IMR-90 (cell line): ENCODE measurements at regions not wholly inside any gene's neighbourhood (a gene's known extent, or its start where the extent isn't known, plus 50 kb on each side); places are given as distances from the start of the nearest gene placed in this dataset.

Experiments used
- ATAC-seq: fragments of 200-7000 bp; cut with Tn5 transposase; 2 replicates; pipeline ENCODE4 v1.9.1; 2020; ENCODE audit warnings: low read depth, mild to moderate bottlenecking, moderate library complexity
- BruUV-seq: library from RNA; stranded (reverse); fragments of 400-500 nt; replicated peaks from 2 replicates; lab custom pipeline; 2021; lab: Mats Ljungman, UMichigan
- CTCF ChIA-PET: fragments of 300-600 bp; formaldehyde crosslinking; extraction: SDS; loops from one replicate; lab custom pipeline; 2021; ENCODE audit warnings: antibody characterized with exemption; lab: Yijun Ruan, JAX
- POLR2A ChIA-PET: fragments of 300-600 bp; sonication (Branson Sonifier 250); formaldehyde crosslinking; loops from one replicate; lab custom pipeline; 2022; ENCODE audit warnings: antibody characterized with exemption; ENCODE audit not compliant: unreplicated experiment; lab: Charles Lee
- DNase-seq: peaks from one replicate; pipeline ENCODE4 v3.0.0; 2013
- H2AFZ ChIP-seq: replicated peaks from 2 replicates; pipeline ENCODE3; 2013; ENCODE audit warnings: low read length, mild to moderate bottlenecking; ENCODE audit not compliant: poor library complexity
- H2AK5ac ChIP-seq: 2 replicates; pipeline ENCODE4 v1.6.1; 2013; ENCODE audit warnings: low read depth, low read length, inconsistent platforms
- H2AK9ac ChIP-seq: replicated peaks from 2 replicates; pipeline ENCODE3; 2013; ENCODE audit warnings: mild to moderate bottlenecking, low read depth, low read length, moderate library complexity; ENCODE audit not compliant: poor library complexity
- H2BK120ac ChIP-seq: 2 replicates; pipeline ENCODE4 v1.6.1; 2013; ENCODE audit warnings: low read depth, low read length, inconsistent platforms
- H2BK15ac ChIP-seq: 3 replicates; pipeline ENCODE4 v1.6.1; 2013; ENCODE audit warnings: low read depth, low read length, inconsistent platforms
- H2BK20ac ChIP-seq: 2 replicates; pipeline ENCODE4 v1.6.1; 2013; ENCODE audit warnings: low read depth, mild to moderate bottlenecking, inconsistent platforms, low read length, moderate library complexity
- H2BK5ac ChIP-seq: 2 replicates; pipeline ENCODE4 v1.6.1; 2013; ENCODE audit warnings: mild to moderate bottlenecking, low read depth, low read length, inconsistent platforms; ENCODE audit not compliant: poor library complexity, severe bottlenecking
- H3K14ac ChIP-seq: replicated peaks from 2 replicates; pipeline ENCODE4 v1.6.1; 2013; ENCODE audit warnings: low read depth, low read length, inconsistent platforms
- H3K18ac ChIP-seq: 2 replicates; pipeline ENCODE4 v1.6.1; 2013; ENCODE audit warnings: low read depth, low read length, control low read depth
- H3K23ac ChIP-seq: 2 replicates; pipeline ENCODE4 v1.6.1; 2013; ENCODE audit warnings: low read depth, low read length, inconsistent platforms
- H3K27ac ChIP-seq: 2 replicates; pipeline ENCODE4 v1.5.1; 2013; ENCODE audit warnings: mild to moderate bottlenecking, control low read depth, low read length; ENCODE audit not compliant: insufficient read depth
- H3K27me3 ChIP-seq: 2 replicates; pipeline ENCODE4 v1.6.1; 2013; ENCODE audit warnings: low read length; ENCODE audit not compliant: control insufficient read depth, insufficient read depth
- H3K36me3 ChIP-seq: 2 replicates; pipeline ENCODE4 v1.6.1; 2013; ENCODE audit warnings: low read length, mixed read lengths; ENCODE audit not compliant: control insufficient read depth, insufficient read depth
- H3K4ac ChIP-seq: 2 replicates; pipeline ENCODE4 v1.6.1; 2013; ENCODE audit warnings: low read depth, low read length, inconsistent platforms
- H3K4me1 ChIP-seq: 2 replicates; pipeline ENCODE4 v1.6.1; 2013; ENCODE audit warnings: low read length, mixed read lengths; ENCODE audit not compliant: control insufficient read depth, insufficient read depth
- H3K4me2 ChIP-seq: 2 replicates; pipeline ENCODE4 v1.6.1; 2013; ENCODE audit warnings: low read depth, mild to moderate bottlenecking, control low read depth, low read length, moderate library complexity
- H3K4me3 ChIP-seq: 2 replicates; pipeline ENCODE4 v1.5.1; 2013; ENCODE audit warnings: low read depth, mild to moderate bottlenecking, control low read depth, low read length, moderate library complexity; ENCODE audit not compliant: insufficient read depth
- H3K56ac ChIP-seq: 2 replicates; pipeline ENCODE4 v1.6.1; 2013; ENCODE audit warnings: low read length, inconsistent platforms; ENCODE audit not compliant: insufficient read depth; ENCODE audit errors: extremely low read depth
- H3K79me1 ChIP-seq, 2 experiments: 2 replicates each; pipeline ENCODE4 v1.6.1; 2013; ENCODE audit warnings: low read length in 2 of 2, inconsistent platforms in 1 of 2, low read depth in 1 of 2
- H3K9ac ChIP-seq: 2 replicates; pipeline ENCODE4 v1.6.1; 2013; ENCODE audit warnings: low read depth, low read length, control low read depth
- H3K9me1 ChIP-seq: 2 replicates; pipeline ENCODE4 v1.6.1; 2013; ENCODE audit warnings: low read length, inconsistent platforms; ENCODE audit not compliant: insufficient read depth
- H3K9me3 ChIP-seq: 2 replicates; pipeline ENCODE4 v1.6.1; 2013; ENCODE audit warnings: low read length; ENCODE audit not compliant: control insufficient read depth, insufficient read depth
- H4K20me1 ChIP-seq: 2 replicates; pipeline ENCODE4 v1.6.1; 2013; ENCODE audit warnings: low read length, inconsistent platforms; ENCODE audit not compliant: insufficient read depth
- H4K5ac ChIP-seq: 2 replicates; pipeline ENCODE4 v1.6.1; 2013; ENCODE audit warnings: mild to moderate bottlenecking, low read depth, low read length, control low read depth
- H4K8ac ChIP-seq, 2 experiments: 2 replicates each; pipeline ENCODE4 v1.6.1; 2013; ENCODE audit warnings: low read depth in 2 of 2, low read length in 2 of 2, control low read depth in 1 of 2, inconsistent platforms in 1 of 2
- H4K91ac ChIP-seq: 2 replicates; pipeline ENCODE4 v1.6.1; 2013; ENCODE audit warnings: low read depth, low read length, inconsistent platforms; ENCODE audit not compliant: insufficient read depth
- CEBPB ChIP-seq: IDR thresholded peaks from 2 replicates; pipeline ENCODE4 v1.6.1; 2012; ENCODE audit warnings: low read depth, low read length, improper control_type of control experiment
- CHD1 ChIP-seq: IDR thresholded peaks from 2 replicates; pipeline ENCODE4 v1.6.1; 2012; ENCODE audit warnings: low read depth, low read length, improper control_type of control experiment
- FOS ChIP-seq: fragments of 150-350 bp; IDR thresholded peaks from 2 replicates; pipeline ENCODE4 v1.6.1; 2016; ENCODE audit warnings: low read depth, low read length
- MAFK ChIP-seq: IDR thresholded peaks from 2 replicates; pipeline ENCODE4 v1.6.1; 2012; ENCODE audit warnings: low read depth, low read length, improper control_type of control experiment
- MAZ ChIP-seq: IDR thresholded peaks from 2 replicates; pipeline ENCODE4 v1.6.1; 2012; ENCODE audit warnings: low read depth, mild to moderate bottlenecking, low read length, improper control_type of control experiment, moderate library complexity, borderline replicate concordance
- MXI1 ChIP-seq: IDR thresholded peaks from 2 replicates; pipeline ENCODE4 v1.6.1; 2012; ENCODE audit warnings: low read depth, mild to moderate bottlenecking, low read length, moderate library complexity, borderline replicate concordance
- NFE2L2 ChIP-seq: fragments of 150-350 bp; IDR thresholded peaks from 2 replicates; pipeline ENCODE4 v1.6.1; 2016; ENCODE audit warnings: low read depth, mild to moderate bottlenecking, low read length
- POLR2A ChIP-seq: IDR thresholded peaks from 2 replicates; pipeline ENCODE4 v1.6.1; 2012; ENCODE audit warnings: mild to moderate bottlenecking, low read depth, low read length
- RAD21 ChIP-seq: IDR thresholded peaks from 2 replicates; pipeline ENCODE4 v1.6.1; 2012; ENCODE audit warnings: low read length, improper control_type of control experiment
- RCOR1 ChIP-seq: IDR thresholded peaks from 2 replicates; pipeline ENCODE4 v1.6.1; 2012; ENCODE audit warnings: mild to moderate bottlenecking, low read length, improper control_type of control experiment; ENCODE audit not compliant: insufficient replicate concordance
- RFX5 ChIP-seq: IDR thresholded peaks from 2 replicates; pipeline ENCODE4 v1.8.0; 2012; ENCODE audit warnings: low read depth, mild to moderate bottlenecking, low read length, moderate library complexity
- SMC3 ChIP-seq: fragments of 150-350 bp; IDR thresholded peaks from 2 replicates; pipeline ENCODE4 v1.6.1; 2016; ENCODE audit warnings: low read depth, mild to moderate bottlenecking, antibody characterized with exemption, low read length, moderate library complexity
- WGBS, 2 experiments: methylation state at CpG; one replicate each; pipeline versions ENCODE4 v1.1.5 to v1.1.7; 2013; ENCODE audit warnings: missing lambda C conversion rate in 2 of 2; ENCODE audit not compliant: insufficient read length in 1 of 2; ENCODE audit errors: extremely low coverage in 2 of 2; 5-methylcytosine and 5-hydroxymethylcytosine counted together
- dilution Hi-C: fragments of 300-500 bp; cut with HindIII; formaldehyde crosslinking; loops from one replicate; pipeline ENCODE4 v1.14.3; 2018; ENCODE audit warnings: low sequenced_read_pairs; ENCODE audit not compliant: unreplicated experiment
- in situ Hi-C: fragments of 300-500 bp; cut with MboI; formaldehyde crosslinking; loops from 3 replicates; pipeline ENCODE4 v1.14.3; 2019; ENCODE audit warnings: low sequenced_read_pairs, inconsistent platforms, mixed read lengths
- intact Hi-C: fragments of 100-400 bp; cut with micrococcal nuclease; formaldehyde crosslinking; loops from 2 replicates; pipeline ENCODE4 v1.10.0; 2022
- TF ChIP-seq, protein P1 (sequence below): fragments of 150-350 bp; IDR thresholded peaks from 2 replicates; pipeline ENCODE4 v1.6.1; 2016; ENCODE audit warnings: low read depth, mild to moderate bottlenecking, low read length, moderate library complexity, borderline replicate concordance
- TF ChIP-seq, protein P2 (sequence below): fragments of 150-350 bp; IDR thresholded peaks from 2 replicates; pipeline ENCODE4 v1.6.1; 2017; ENCODE audit warnings: mild to moderate bottlenecking, antibody characterized with exemption, low read length, low read depth
- TF ChIP-seq, protein P3 (sequence below): conservative IDR thresholded peaks from 2 replicates; pipeline ENCODE4 v1.5.1; 2012; ENCODE audit warnings: mild to moderate bottlenecking, low read depth, low read length, improper control_type of control experiment

DNA sequence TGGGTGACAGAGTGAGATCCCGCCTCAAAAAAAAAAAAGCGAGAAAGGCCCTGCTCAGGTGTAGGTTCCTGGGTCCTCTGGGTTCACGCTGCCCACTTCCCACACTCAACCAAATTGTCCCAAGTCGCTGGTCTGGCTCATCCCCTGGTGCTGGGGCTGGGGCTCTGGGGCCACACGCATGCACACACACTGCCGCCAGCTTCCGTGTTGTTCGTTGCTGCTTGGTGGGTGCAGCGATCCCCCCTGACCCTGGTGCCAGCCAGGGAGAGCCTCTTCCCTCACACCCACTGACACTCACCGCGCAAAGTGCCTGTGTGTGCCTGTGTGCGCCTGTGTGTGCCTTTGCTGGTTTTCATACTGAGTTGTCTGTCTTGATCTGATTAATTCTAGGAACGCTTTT is 124.1 kb upstream of the NKX1-1 start:
- 100% methylated on average over 1 of the region's 13 CpGs; no CpG with 5 or more reads in 1 of the 2 experiments for WGBS, 2 experiments

More for the DNA sequence above, 124.1 kb upstream of the NKX1-1 start:
- no peak overlapping the region for H2AK5ac ChIP-seq
- ChIA-PET CTCF (interaction anchor here (1.2 kb wide), 1 partner anchor 18 kb away, joined by 6 read pairs; no protein-coding TSS in a partner anchor), POLR2A (no interaction called here)
- no peak overlapping the region for H3K56ac ChIP-seq
- no peaks in the 10 kb centered on the region; the same call in 1 of the 2 replicates for H3K9me3 ChIP-seq
- H2BK20ac ChIP-seq: no peak overlapping the region
- H3K79me1 ChIP-seq: no peaks in the 10 kb centered on the region
- H4K91ac ChIP-seq: no peak overlapping the region
- no peak overlapping the region for H3K23ac ChIP-seq
- no peak overlapping the region for H3K14ac ChIP-seq
- TF ChIP-seq, protein P1, sequence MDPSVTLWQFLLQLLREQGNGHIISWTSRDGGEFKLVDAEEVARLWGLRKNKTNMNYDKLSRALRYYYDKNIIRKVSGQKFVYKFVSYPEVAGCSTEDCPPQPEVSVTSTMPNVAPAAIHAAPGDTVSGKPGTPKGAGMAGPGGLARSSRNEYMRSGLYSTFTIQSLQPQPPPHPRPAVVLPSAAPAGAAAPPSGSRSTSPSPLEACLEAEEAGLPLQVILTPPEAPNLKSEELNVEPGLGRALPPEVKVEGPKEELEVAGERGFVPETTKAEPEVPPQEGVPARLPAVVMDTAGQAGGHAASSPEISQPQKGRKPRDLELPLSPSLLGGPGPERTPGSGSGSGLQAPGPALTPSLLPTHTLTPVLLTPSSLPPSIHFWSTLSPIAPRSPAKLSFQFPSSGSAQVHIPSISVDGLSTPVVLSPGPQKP: no peak
- no peak for TF ChIP-seq SMC3
- TF ChIP-seq MAFK: no peak
- TF ChIP-seq MXI1: no peak
- no peak for TF ChIP-seq FOS
- TF ChIP-seq MAZ: no peak
- no peak for TF ChIP-seq RFX5
- no peak for TF ChIP-seq RAD21
- TF ChIP-seq POLR2A: no peak
- TF ChIP-seq, protein P2, sequence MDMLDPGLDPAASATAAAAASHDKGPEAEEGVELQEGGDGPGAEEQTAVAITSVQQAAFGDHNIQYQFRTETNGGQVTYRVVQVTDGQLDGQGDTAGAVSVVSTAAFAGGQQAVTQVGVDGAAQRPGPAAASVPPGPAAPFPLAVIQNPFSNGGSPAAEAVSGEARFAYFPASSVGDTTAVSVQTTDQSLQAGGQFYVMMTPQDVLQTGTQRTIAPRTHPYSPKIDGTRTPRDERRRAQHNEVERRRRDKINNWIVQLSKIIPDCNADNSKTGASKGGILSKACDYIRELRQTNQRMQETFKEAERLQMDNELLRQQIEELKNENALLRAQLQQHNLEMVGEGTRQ: no peak
- no peak for TF ChIP-seq RCOR1
- TF ChIP-seq CEBPB: no peak
- no peak for TF ChIP-seq NFE2L2
- TF ChIP-seq CHD1: no peak
- TF ChIP-seq, protein P3, sequence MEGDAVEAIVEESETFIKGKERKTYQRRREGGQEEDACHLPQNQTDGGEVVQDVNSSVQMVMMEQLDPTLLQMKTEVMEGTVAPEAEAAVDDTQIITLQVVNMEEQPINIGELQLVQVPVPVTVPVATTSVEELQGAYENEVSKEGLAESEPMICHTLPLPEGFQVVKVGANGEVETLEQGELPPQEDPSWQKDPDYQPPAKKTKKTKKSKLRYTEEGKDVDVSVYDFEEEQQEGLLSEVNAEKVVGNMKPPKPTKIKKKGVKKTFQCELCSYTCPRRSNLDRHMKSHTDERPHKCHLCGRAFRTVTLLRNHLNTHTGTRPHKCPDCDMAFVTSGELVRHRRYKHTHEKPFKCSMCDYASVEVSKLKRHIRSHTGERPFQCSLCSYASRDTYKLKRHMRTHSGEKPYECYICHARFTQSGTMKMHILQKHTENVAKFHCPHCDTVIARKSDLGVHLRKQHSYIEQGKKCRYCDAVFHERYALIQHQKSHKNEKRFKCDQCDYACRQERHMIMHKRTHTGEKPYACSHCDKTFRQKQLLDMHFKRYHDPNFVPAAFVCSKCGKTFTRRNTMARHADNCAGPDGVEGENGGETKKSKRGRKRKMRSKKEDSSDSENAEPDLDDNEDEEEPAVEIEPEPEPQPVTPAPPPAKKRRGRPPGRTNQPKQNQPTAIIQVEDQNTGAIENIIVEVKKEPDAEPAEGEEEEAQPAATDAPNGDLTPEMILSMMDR: no peak
- no peak overlapping the region for H3K9ac ChIP-seq
- H2AK9ac ChIP-seq: no peak overlapping the region
- no peaks in the 10 kb centered on the region for H3K9me1 ChIP-seq
- H3K4me1 ChIP-seq: no peaks in the 10 kb centered on the region
- H3K4ac ChIP-seq: no peak overlapping the region
- dilution Hi-C loops: no loop called here
- H2AFZ ChIP-seq: no peak overlapping the region
- H4K8ac ChIP-seq: no peak overlapping the region
- no peak overlapping the region for H3K27ac ChIP-seq
- ATAC-seq (no peak), DNase-seq (no peak)
- H3K36me3 ChIP-seq: no peaks in the 10 kb centered on the region
- BruUV-seq: no TSS peak
- no peak overlapping the region for H3K4me3 ChIP-seq
- no peak overlapping the region for H2BK120ac ChIP-seq
- no peak overlapping the region for H2BK15ac ChIP-seq
- H3K4me2 ChIP-seq: no peak overlapping the region
- intact Hi-C loops: no loop called here
- in situ Hi-C loops: no loop called here
- H4K20me1 ChIP-seq: no peaks in the 10 kb centered on the region
- H4K5ac ChIP-seq: no peak overlapping the region
- H2BK5ac ChIP-seq: no peak overlapping the region
- H3K18ac ChIP-seq: no peak overlapping the region
- H3K27me3 ChIP-seq: peaks cover 55% of the 10 kb centered on the region
